Body of pancreas (tissue), 4 donors: ENCODE measurements at regions not wholly inside any gene's neighbourhood (a gene's known extent, or its start where the extent isn't known, plus 50 kb on each side); places are given as distances from the start of the nearest gene placed in this dataset.

Source experiments
- CTCF ChIP-seq, 7 experiments: fragments of 450-650 bp in 4 of 7; fragments of 200-600 bp in 3 of 7; sonication (generic) in 3 of 7; IDR thresholded peaks; one replicate each; pipeline ENCODE4 v1.5.1; 2016 to 2019; ENCODE audit warnings: antibody characterized with exemption in 7 of 7
- POLR2A ChIP-seq, 3 donors: fragments of 450-650 bp; IDR thresholded peaks; one replicate each; pipeline ENCODE4 v1.6.1; 2016; ENCODE audit warnings: antibody characterized with exemption in 3 of 3, mild to moderate bottlenecking in 2 of 3

DNA sequence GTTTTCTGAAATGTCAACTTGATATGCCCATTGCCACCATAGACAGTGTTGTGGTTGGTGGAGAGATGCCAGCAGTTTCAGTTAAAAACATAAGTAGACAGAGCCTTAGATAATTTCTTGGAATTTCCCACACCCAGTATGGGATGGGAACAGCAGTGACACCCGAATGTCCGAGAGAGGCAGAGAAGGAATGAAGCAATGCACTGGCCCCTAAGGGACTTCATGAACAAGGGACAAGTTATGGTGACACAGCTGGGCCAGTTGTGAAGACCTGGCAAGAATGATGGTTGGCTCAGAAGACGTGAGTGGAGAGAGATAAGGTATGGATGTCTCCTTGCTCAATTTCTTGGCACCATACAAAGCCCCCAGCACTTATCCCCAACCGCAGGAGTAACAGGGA lies 165.2 kb upstream of the APCDD1 start:
- TF ChIP-seq CTCF (IDR thresholded peaks at IDR 0.05) (no peak), POLR2A (IDR thresholded peaks at IDR 0.05) (no peak)
